Renal pelvis (tissue), 1 donor: ENCODE measurements at regions not wholly inside any gene's neighbourhood (a gene's known extent, or its start where the extent isn't known, plus 50 kb on each side); places are given as distances from the start of the nearest gene placed in this dataset.

Experiments
- DNase-seq: peaks from one replicate; pipeline ENCODE4 v3.0.0-alpha.2; 2013

- no peak for DNase-seq
Measured at GRCh38 chr10:3539696-3540383, 245.2 kb downstream of the KLF6 start.

- peak; percentile 27 for DNase-seq
Measured at GRCh38 chr10:3538656-3539531, 246.1 kb downstream of the KLF6 start.

DNA sequence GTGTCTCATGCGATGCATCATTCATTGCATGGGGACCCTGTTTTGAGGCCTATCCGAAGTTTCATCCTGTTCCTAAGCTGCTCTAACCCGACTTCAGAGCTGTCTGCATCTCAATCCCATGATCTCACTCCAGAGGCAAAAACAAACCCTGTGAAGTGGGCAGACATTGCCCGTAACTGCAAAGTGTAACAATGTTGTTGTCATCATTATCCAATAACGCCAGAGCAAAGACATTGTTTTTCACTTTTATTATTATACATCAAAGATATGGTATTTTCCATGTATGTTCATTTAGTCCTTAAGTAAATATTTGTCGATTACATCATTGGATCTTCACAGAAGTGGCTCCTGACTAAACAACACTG, 246.7 kb downstream of the KLF6 start:
- no peak for DNase-seq

- DNase-seq: no peak
Measured at GRCh38 chr10:3537518-3537917, 247.5 kb downstream of the KLF6 start.

DNA sequence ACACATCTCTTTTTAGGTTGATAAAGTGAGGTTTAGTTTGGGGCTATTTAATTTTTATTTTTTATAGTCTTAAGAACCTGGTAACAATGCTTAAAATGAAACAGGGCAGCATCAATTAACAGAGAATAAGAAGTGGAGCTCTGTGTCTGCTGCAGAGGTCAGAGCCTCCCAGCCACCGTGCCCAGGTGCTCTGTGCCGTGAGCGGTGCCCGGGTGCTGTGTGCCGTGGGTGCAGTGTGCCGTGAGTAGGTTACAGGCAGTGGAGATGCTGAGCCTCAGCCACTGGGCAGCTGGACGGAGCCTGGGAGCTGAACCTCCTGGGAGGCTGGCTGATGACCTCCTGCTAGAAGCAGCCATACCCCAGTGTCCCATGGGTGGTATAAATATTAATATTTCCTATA, 250.0 kb downstream of the KLF6 start:
- no peak for DNase-seq

GRCh38 chr10:3534433-3534832, 250.6 kb downstream of the KLF6 start:
- no peak for DNase-seq

GRCh38 chr10:3533296-3533695, 251.7 kb downstream of the KLF6 start:
- no peak for DNase-seq

DNA sequence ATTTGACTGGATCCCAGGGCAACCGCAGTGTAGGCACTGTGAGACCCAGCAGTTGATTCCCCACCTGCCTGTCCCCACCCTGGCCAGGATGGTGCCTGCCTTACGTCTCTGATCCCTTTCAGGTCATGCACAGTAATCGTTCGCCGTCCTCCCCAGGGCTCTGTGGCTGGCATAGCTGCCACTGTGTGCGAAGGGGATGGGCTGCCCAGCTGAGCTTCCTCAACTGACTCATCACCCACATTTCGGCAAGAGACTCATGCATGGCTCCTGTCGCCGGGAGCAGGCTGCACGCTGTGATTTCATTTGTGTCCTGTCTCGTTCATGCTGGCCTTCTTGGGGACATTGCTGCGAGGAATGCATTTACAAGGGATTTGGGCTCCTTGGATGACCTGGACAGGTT, 252.4 kb downstream of the KLF6 start:
- no peak for DNase-seq

- no peak for DNase-seq
Measured at GRCh38 chr10:3531670-3532069, 253.3 kb downstream of the KLF6 start.

DNA sequence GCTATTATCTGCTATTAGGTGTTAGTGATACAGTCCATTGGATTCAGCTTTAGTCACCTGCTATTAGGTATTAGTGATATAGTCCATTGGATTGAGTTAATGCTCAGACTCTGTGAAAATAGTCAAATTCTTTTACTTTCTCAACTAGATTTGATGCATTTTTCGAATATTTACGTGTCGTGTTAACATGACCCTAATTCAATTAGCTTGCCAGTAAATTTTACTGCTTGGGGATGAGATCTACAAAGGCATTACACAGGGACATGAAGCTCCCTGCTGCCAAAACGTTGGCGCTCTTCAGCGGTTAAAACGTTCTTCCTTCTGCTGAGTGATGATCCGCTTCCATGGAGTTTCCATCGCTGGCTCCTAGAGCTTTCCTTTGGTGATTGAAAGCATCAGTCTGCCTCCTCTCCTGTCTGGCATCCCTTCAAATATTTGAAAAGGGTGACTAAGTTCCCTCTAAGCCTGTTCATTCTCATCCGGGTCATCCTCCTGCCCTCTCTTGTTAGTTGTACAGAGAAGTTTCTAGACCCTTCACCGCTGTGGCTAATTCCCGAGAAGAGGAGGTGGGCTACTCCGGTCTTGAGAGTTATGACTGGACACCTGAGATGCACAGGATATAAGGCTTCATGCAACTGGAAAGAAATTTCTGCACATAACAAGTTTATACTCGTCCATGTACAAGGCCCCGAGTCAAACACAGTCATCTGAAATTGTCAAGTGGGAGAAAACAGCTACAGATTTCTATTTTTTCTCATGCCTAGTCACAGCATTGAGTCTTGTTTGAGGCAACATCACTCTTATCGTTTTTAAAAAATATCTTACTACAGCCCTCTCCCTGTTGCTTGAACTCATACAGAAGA, 254.0 kb downstream of the KLF6 start:
- no peak for DNase-seq

- DNase-seq: no peak
Measured at GRCh38 chr10:3530346-3530745, 254.7 kb downstream of the KLF6 start.

GRCh38 chr10:3529691-3530090, 255.3 kb downstream of the KLF6 start:
- no peak for DNase-seq

GRCh38 chr10:3528823-3529403, 256.1 kb downstream of the KLF6 start:
- DNase-seq: no peak

DNA sequence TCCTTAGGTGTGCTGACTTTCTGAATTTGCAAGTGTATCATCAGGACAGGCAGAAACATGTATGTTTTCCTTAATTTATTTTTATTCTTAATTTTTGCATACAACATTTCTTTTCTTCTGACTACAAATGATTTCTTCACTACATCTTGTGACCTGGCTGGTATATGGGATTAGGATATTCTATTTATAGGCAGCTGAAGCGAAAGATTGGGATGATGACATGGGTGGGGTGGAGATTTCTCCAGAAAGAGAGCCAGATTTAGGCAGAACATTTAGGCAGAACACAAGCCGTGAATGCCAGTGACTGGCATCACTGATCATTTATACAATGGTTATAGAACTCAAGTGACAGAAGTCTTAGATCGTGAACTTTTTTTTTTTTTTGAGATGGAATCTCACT, 256.7 kb downstream of the KLF6 start:
- no peak for DNase-seq

- no peak for DNase-seq
Measured at GRCh38 chr10:3527869-3528268, 257.1 kb downstream of the KLF6 start.

DNA sequence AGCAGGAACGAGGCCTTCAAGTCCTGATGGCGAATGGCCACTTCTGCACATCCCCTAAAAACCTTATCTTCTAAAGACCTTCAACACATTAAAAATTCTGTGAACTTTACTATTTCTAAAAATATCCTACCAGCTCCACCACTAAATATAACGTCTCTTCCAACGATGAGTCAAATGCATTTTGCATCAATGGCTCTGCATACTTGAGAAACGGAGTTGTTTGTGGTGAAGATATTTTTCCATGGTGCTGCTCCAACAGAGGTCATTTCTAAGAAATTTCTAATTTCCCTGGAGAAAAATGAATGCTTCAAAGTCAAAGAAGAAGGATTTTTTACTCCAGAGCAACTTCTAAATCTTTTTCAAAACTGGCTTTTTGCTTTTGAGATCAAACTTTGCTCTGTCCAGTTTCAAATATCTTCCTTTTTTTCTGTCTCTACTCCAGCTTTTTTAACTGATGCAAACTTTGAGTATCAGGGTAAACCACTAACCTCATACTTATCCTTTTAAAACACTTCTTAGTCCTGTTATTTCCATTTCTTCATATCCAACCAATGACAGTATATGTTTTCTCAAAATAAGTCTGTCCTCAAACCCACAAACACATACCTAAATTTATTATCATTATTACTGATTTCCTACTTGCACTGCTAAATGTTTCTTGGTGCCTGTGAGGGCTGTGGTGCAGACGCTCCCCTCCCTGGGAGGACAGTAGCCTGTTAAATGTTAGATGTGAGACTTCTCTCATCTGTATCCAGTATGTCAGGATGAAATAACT, 258.1 kb downstream of the KLF6 start:
- DNase-seq: no peak

DNA sequence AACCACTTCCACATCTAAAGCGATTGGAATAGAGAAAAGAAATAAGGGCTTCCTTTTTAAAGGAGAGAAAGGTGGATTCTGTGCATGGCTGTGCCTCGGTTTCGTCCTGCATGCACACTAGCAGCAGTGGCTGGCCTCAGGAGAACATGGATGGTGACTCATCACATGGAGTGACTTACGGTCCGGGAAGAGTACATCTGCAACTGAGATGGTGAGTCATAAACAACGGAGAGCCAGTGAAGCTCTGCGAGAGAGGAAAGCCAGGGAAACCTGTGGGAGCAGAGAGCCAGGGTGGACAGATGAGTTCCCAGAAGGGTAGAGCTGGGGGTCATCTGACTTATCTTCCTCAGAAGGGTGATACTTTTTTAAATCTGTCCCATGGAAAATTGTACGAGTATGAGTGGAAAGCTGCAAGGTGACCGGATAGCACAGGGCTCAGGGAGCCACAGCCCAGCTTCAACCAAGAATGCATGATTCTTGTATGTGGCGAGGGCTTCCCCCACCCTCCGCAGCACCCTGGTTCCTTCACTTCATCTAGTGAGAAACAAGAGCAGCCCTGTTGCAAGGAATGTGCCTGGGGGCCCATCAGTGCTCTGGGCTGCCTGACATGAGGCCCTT, 259.1 kb downstream of the KLF6 start:
- DNase-seq: no peak

DNA sequence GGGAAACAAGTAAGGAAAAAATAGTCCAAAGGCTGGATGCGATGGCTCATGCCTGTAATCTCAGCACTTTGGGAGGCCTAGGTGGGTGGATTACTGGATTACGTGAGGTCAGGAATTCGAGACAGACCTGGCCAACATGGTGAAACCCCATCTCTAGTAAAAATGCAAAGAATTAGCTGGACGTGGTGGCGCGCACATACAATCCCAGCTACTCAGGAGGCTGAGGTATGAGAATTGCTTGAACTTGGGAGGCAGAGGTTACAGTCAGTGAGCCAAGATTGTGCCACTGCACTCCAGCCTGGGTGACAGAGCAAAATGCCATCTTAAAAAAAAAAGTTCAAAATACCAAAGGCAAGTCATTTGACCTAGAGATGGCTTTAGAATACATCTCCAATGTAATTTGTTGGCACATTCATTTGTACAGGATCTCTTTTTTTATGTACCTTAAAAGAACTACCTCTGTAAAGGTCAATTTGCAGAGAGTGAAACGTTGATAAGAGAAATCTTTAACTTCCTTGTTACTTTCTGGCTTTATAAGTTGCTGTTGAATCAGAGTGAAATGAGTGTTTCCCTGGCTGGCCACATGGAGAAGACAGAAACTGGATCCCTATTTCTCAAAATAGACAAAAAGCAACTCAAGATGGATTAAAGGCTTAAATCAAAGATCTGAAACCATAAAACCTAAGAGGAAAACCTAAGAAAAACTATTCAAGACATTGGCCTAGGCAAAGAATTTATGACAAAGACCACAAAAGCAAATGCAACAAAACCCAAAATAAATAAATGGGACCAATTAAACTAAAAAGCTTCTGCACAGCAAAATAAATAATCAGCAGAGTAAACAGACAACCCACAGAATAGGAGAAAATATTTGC, 260.7 kb downstream of the KLF6 start:
- DNase-seq: peak; percentile 17

GRCh38 chr10:3523309-3524050, 261.5 kb downstream of the KLF6 start:
- DNase-seq: no peak
